ENCODE measurements at regions not wholly inside any gene's neighbourhood (a gene's known extent, or its start where the extent isn't known, plus 50 kb on each side); places are given as distances from the start of the nearest gene placed in this dataset.

- H3K4me2 ChIP-seq (ENCODE audit: low read depth, low read length, poor library complexity, severe bottlenecking) = no peak overlapping the region
- H3K4me1 ChIP-seq (ENCODE audit: insufficient read depth, low read length, poor library complexity, severe bottlenecking) = peaks cover 16% of the 10 kb centered on the region
- H3K9me3 ChIP-seq (ENCODE audit: insufficient read depth, low read depth, low read length) = no peaks in the 10 kb centered on the region
- H3K4me3 ChIP-seq (ENCODE audit: low read length, poor library complexity, severe bottlenecking) = no peak overlapping the region
- H3F3A ChIP-seq (ENCODE audit: low read depth) = no peaks in the 10 kb centered on the region
- H3K9me2 ChIP-seq (replicated peaks; ENCODE audit: low read depth, low read length) = no peaks in the 10 kb centered on the region
- H3K79me2 ChIP-seq (ENCODE audit: insufficient read depth, low read length) = no peaks in the 10 kb centered on the region
- H3K27me3 ChIP-seq (ENCODE audit: insufficient read depth, low read length, poor library complexity, severe bottlenecking) = no peaks in the 10 kb centered on the region
- no peaks in the 10 kb centered on the region for H3K36me3 ChIP-seq (ENCODE audit: insufficient read depth, low read length)
- no peaks in the 10 kb centered on the region for H4K20me1 ChIP-seq (ENCODE audit: insufficient read depth, low read length, poor library complexity, severe bottlenecking)
- no peak overlapping the region for H2AFZ ChIP-seq (ENCODE audit: low read length)
- TF ChIP-seq EZH2phosphoT487 (IDR thresholded peaks at IDR 0.05; ENCODE audit: borderline replicate concordance) (no peak), CTCF (conservative IDR thresholded peaks at IDR 0.05; ENCODE audit: low read length) (no peak)
- no peak overlapping the region for H3K9ac ChIP-seq (ENCODE audit: low read depth, low read length, poor library complexity, severe bottlenecking)
These were observed 215.0 kb upstream of the PWP1 start for GRCh38 chr12:107470645-107471044.

GRCh38 chr12:107472308-107472707 is 213.3 kb upstream of the PWP1 start:
- Histone ChIP-seq H3K79me2 (ENCODE audit: insufficient read depth, low read length) (no peaks in the 10 kb centered on the region), H3F3A (ENCODE audit: low read depth) (no peaks in the 10 kb centered on the region), H3K4me1 (ENCODE audit: insufficient read depth, low read length, poor library complexity, severe bottlenecking) (peaks cover 16% of the 10 kb centered on the region), H3K4me2 (ENCODE audit: low read depth, low read length, poor library complexity, severe bottlenecking) (no peak overlapping the region), H2AFZ (ENCODE audit: low read length) (no peak overlapping the region), H3K9ac (ENCODE audit: low read depth, low read length, poor library complexity, severe bottlenecking) (no peak overlapping the region), H3K36me3 (ENCODE audit: insufficient read depth, low read length) (no peaks in the 10 kb centered on the region), H3K27me3 (ENCODE audit: insufficient read depth, low read length, poor library complexity, severe bottlenecking) (no peaks in the 10 kb centered on the region), H3K9me3 (ENCODE audit: insufficient read depth, low read depth, low read length) (no peaks in the 10 kb centered on the region), H3K4me3 (ENCODE audit: low read length, poor library complexity, severe bottlenecking) (no peak overlapping the region), H4K20me1 (ENCODE audit: insufficient read depth, low read length, poor library complexity, severe bottlenecking) (no peaks in the 10 kb centered on the region), H3K9me2 (replicated peaks; ENCODE audit: low read depth, low read length) (no peaks in the 10 kb centered on the region)
- TF ChIP-seq EZH2phosphoT487 (IDR thresholded peaks at IDR 0.05; ENCODE audit: borderline replicate concordance) (no peak), CTCF (conservative IDR thresholded peaks at IDR 0.05; ENCODE audit: low read length) (no peak)

- H3K79me2 ChIP-seq (ENCODE audit: insufficient read depth, low read length) = no peaks in the 10 kb centered on the region
- TF ChIP-seq EZH2phosphoT487 (IDR thresholded peaks at IDR 0.05; ENCODE audit: borderline replicate concordance) (no peak), CTCF (conservative IDR thresholded peaks at IDR 0.05; ENCODE audit: low read length) (no peak)
- no peaks in the 10 kb centered on the region for H3K27me3 ChIP-seq (ENCODE audit: insufficient read depth, low read length, poor library complexity, severe bottlenecking)
These were observed 211.5 kb upstream of the PWP1 start for GRCh38 chr12:107474099-107474498.

More at GRCh38 chr12:107474099-107474498, 211.5 kb upstream of the PWP1 start:
- H3F3A ChIP-seq (ENCODE audit: low read depth) = no peaks in the 10 kb centered on the region
- H3K4me3 ChIP-seq (ENCODE audit: low read length, poor library complexity, severe bottlenecking) = no peak overlapping the region
- H3K36me3 ChIP-seq (ENCODE audit: insufficient read depth, low read length) = no peaks in the 10 kb centered on the region
- no peak overlapping the region for H2AFZ ChIP-seq (ENCODE audit: low read length)
- H3K4me2 ChIP-seq (ENCODE audit: low read depth, low read length, poor library complexity, severe bottlenecking) = no peak overlapping the region
- H3K9me2 ChIP-seq (replicated peaks; ENCODE audit: low read depth, low read length) = no peaks in the 10 kb centered on the region
- H4K20me1 ChIP-seq (ENCODE audit: insufficient read depth, low read length, poor library complexity, severe bottlenecking) = no peaks in the 10 kb centered on the region
- H3K9ac ChIP-seq (ENCODE audit: low read depth, low read length, poor library complexity, severe bottlenecking) = no peak overlapping the region
- no peaks in the 10 kb centered on the region for H3K9me3 ChIP-seq (ENCODE audit: insufficient read depth, low read depth, low read length)
- peaks cover 5% of the 10 kb centered on the region for H3K4me1 ChIP-seq (ENCODE audit: insufficient read depth, low read length, poor library complexity, severe bottlenecking)
